ENCODE measurements at regions not wholly inside any gene's neighbourhood (a gene's known extent, or its start where the extent isn't known, plus 50 kb on each side); places are given as distances from the start of the nearest gene placed in this dataset.

- Histone ChIP-seq H3K4me3 (replicated peaks; ENCODE audit: insufficient read depth, low read length) (no peak overlapping the region), H3K27ac (replicated peaks) (no peak overlapping the region), H3K27me3 (ENCODE audit: insufficient read depth, poor library complexity, severe bottlenecking) (no peaks in the 10 kb centered on the region)
- no peak for DNase-seq (ENCODE audit: low read depth in 1 of 2, low spot score in 1 of 2)
- no peak for TF ChIP-seq GABPA (IDR thresholded peaks at IDR 0.05; ENCODE audit: low read depth)
- no peak for TF ChIP-seq SPI1 (IDR thresholded peaks at IDR 0.05; ENCODE audit: borderline replicate concordance, low read depth)
- TF ChIP-seq POLR2AphosphoS5 (IDR thresholded peaks at IDR 0.05; ENCODE audit: low read depth): no peak
- no peak for TF ChIP-seq CTCF (IDR thresholded peaks at IDR 0.05; ENCODE audit: insufficient read depth, low read length)
- TF ChIP-seq, protein P1, sequence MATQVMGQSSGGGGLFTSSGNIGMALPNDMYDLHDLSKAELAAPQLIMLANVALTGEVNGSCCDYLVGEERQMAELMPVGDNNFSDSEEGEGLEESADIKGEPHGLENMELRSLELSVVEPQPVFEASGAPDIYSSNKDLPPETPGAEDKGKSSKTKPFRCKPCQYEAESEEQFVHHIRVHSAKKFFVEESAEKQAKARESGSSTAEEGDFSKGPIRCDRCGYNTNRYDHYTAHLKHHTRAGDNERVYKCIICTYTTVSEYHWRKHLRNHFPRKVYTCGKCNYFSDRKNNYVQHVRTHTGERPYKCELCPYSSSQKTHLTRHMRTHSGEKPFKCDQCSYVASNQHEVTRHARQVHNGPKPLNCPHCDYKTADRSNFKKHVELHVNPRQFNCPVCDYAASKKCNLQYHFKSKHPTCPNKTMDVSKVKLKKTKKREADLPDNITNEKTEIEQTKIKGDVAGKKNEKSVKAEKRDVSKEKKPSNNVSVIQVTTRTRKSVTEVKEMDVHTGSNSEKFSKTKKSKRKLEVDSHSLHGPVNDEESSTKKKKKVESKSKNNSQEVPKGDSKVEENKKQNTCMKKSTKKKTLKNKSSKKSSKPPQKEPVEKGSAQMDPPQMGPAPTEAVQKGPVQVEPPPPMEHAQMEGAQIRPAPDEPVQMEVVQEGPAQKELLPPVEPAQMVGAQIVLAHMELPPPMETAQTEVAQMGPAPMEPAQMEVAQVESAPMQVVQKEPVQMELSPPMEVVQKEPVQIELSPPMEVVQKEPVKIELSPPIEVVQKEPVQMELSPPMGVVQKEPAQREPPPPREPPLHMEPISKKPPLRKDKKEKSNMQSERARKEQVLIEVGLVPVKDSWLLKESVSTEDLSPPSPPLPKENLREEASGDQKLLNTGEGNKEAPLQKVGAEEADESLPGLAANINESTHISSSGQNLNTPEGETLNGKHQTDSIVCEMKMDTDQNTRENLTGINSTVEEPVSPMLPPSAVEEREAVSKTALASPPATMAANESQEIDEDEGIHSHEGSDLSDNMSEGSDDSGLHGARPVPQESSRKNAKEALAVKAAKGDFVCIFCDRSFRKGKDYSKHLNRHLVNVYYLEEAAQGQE (IDR thresholded peaks at IDR 0.05; ENCODE audit: insufficient replicate concordance, low read depth): no peak
Observed at GRCh38 chr12:65525491-65526141, 247.1 kb downstream of the MSRB3 start.

- Histone ChIP-seq H3K27ac (replicated peaks) (no peak overlapping the region), H3K4me3 (replicated peaks; ENCODE audit: insufficient read depth, low read length) (no peak overlapping the region), H3K27me3 (ENCODE audit: insufficient read depth, poor library complexity, severe bottlenecking) (no peaks in the 10 kb centered on the region)
- TF ChIP-seq CTCF (IDR thresholded peaks at IDR 0.05; ENCODE audit: insufficient read depth, low read length) (no peak), GABPA (IDR thresholded peaks at IDR 0.05; ENCODE audit: low read depth) (no peak)
- DNase-seq (ENCODE audit: low read depth in 1 of 2, low spot score in 1 of 2): no peak
Observed at GRCh38 chr12:65526311-65526710, 247.8 kb downstream of the MSRB3 start.

DNA sequence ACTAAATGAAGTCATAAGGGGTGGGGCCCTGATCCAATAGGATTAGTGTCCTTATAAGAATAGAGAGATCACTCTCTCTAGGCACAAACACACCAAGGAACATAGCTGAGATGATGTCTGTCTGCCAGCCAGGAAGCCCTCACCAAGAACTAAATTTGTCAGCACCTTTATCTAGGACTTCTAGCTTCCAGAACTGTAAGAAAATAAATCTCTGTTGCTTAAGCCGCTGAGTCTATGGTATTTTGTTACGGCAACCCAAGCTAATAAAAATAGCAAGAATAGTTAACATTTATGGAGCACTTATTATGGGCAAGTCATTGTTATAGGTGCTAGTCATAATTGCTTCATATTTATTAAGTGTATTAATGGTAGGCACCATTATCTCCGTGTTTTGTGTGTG is 249.6 kb downstream of the MSRB3 start:
- no peak overlapping the region for H3K4me3 ChIP-seq (replicated peaks; ENCODE audit: insufficient read depth, low read length)
- no peak for DNase-seq (ENCODE audit: low read depth in 1 of 2, low spot score in 1 of 2)
- TF ChIP-seq SPI1 (IDR thresholded peaks at IDR 0.05; ENCODE audit: borderline replicate concordance, low read depth) (no peak), POLR2AphosphoS5 (IDR thresholded peaks at IDR 0.05; ENCODE audit: low read depth) (no peak)

DNA sequence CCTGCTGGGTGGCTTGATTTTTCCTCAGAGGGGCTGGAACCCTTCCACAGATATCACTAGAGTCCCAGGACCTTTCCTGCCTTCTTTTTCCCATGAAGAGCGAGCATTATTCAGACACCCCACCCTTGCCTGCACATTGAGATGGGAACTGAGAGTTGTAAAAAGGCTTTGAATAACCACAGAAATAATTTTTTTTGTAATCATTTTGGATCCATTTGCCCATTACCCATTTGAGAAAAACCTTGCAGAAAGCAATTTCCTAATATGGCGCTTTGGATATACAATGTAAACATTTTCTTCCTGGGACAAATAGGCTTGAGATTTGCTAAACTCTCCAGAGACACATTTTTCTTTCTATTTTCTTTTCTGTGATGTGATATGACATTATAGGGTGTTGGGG is 250.6 kb downstream of the MSRB3 start:
- H3K27ac ChIP-seq (replicated peaks): no peak overlapping the region
- TF ChIP-seq SPI1 (IDR thresholded peaks at IDR 0.05; ENCODE audit: borderline replicate concordance, low read depth) (no peak), POLR2AphosphoS5 (IDR thresholded peaks at IDR 0.05; ENCODE audit: low read depth) (no peak), CTCF (IDR thresholded peaks at IDR 0.05; ENCODE audit: insufficient read depth, low read length) (no peak), GABPA (IDR thresholded peaks at IDR 0.05; ENCODE audit: low read depth) (no peak)
- TF ChIP-seq, protein P1 (IDR thresholded peaks at IDR 0.05; ENCODE audit: insufficient replicate concordance, low read depth): no peak
- H3K27me3 ChIP-seq (ENCODE audit: insufficient read depth, poor library complexity, severe bottlenecking): no peaks in the 10 kb centered on the region
- no peak for DNase-seq (ENCODE audit: low read depth in 1 of 2, low spot score in 1 of 2)
- no peak overlapping the region for H3K4me3 ChIP-seq (replicated peaks; ENCODE audit: insufficient read depth, low read length)

More for the DNA sequence above, 249.6 kb downstream of the MSRB3 start:
- Histone ChIP-seq H3K27ac (replicated peaks) (no peak overlapping the region), H3K27me3 (ENCODE audit: insufficient read depth, poor library complexity, severe bottlenecking) (no peaks in the 10 kb centered on the region)

Data from HL-60 (cell line).